ENCODE measurements at regions not wholly inside any gene's neighbourhood (a gene's known extent, or its start where the extent isn't known, plus 50 kb on each side); places are given as distances from the start of the nearest gene placed in this dataset.
"Not testable (repeated sequence)": the region's sequence is repeated elsewhere in the genome, so short reads cannot be mapped to it uniquely, and the experiment has no call there.

GRCh38 chrX:45619290-45619689, 418.6 kb upstream of the DIPK2B start:
- DNase-seq, result no peak
- Mint-ChIP-seq H3K9me3 (peaks cover 14% of the 10 kb centered on the region), H3K36me3 (ENCODE audit: low read depth) (no peaks in the 10 kb centered on the region), H3K27me3 (no peaks in the 10 kb centered on the region), H3K4me1 (peaks cover 6% of the 10 kb centered on the region), H3K27ac (no peak overlapping the region), H3K4me3 (no peak overlapping the region)
- ChIA-PET CTCF (interaction anchor here (0.5 kb wide), 1 partner anchor 92 kb away, joined by 4 read pairs; no protein-coding TSS in a partner anchor), POLR2A (no interaction called here)

GRCh38 chrX:45615591-45615990, 414.9 kb upstream of the DIPK2B start:
- H3K27me3 Mint-ChIP-seq; POLR2A ChIA-PET; H3K27ac Mint-ChIP-seq; DNase-seq; H3K4me3 Mint-ChIP-seq; H3K4me1 Mint-ChIP-seq; CTCF ChIA-PET; H3K36me3 Mint-ChIP-seq (ENCODE audit: low read depth): not testable (repeated sequence)
- H3K9me3 Mint-ChIP-seq, result peaks cover 18% of the 10 kb centered on the region

GRCh38 chrX:45614853-45615252, 414.2 kb upstream of the DIPK2B start:
- Mint-ChIP-seq H3K27ac (no peak overlapping the region), H3K27me3 (no peaks in the 10 kb centered on the region), H3K4me1 (no peaks in the 10 kb centered on the region), H3K36me3 (ENCODE audit: low read depth) (no peaks in the 10 kb centered on the region), H3K4me3 (no peak overlapping the region), H3K9me3 (peaks cover 16% of the 10 kb centered on the region)
- POLR2A ChIA-PET, result no interaction called here
- CTCF ChIA-PET, result no interaction called here
- DNase-seq, result no peak

- CTCF ChIA-PET, result no interaction called here
- H3K27me3 Mint-ChIP-seq, result no peaks in the 10 kb centered on the region
- H3K36me3 Mint-ChIP-seq (ENCODE audit: low read depth), result no peaks in the 10 kb centered on the region
- H3K9me3 Mint-ChIP-seq, result peaks cover 7% of the 10 kb centered on the region
- DNase-seq, result no peak
- H3K27ac Mint-ChIP-seq, result no peak overlapping the region
- no peaks in the 10 kb centered on the region for H3K4me1 Mint-ChIP-seq
- POLR2A ChIA-PET, result no interaction called here
- H3K4me3 Mint-ChIP-seq, result no peak overlapping the region
Measured at GRCh38 chrX:45602151-45602550, 401.5 kb upstream of the DIPK2B start.

- Mint-ChIP-seq H3K9me3 (peaks cover 4% of the 10 kb centered on the region), H3K4me1 (no peaks in the 10 kb centered on the region), H3K36me3 (ENCODE audit: low read depth) (no peaks in the 10 kb centered on the region), H3K27ac (no peak overlapping the region), H3K4me3 (no peak overlapping the region), H3K27me3 (no peaks in the 10 kb centered on the region)
- ChIA-PET POLR2A (no interaction called here), CTCF (no interaction called here)
- no peak for DNase-seq
Measured at GRCh38 chrX:45601052-45601451, 400.4 kb upstream of the DIPK2B start.

- peaks cover 2% of the 10 kb centered on the region for H3K9me3 Mint-ChIP-seq
- no peaks in the 10 kb centered on the region for H3K36me3 Mint-ChIP-seq (ENCODE audit: low read depth)
- DNase-seq, result no peak
- H3K4me1 Mint-ChIP-seq, result no peaks in the 10 kb centered on the region
- ChIA-PET POLR2A (no interaction called here), CTCF (no interaction called here)
- no peak overlapping the region for H3K27ac Mint-ChIP-seq
- no peak overlapping the region for H3K4me3 Mint-ChIP-seq
- H3K27me3 Mint-ChIP-seq, result no peaks in the 10 kb centered on the region
Measured at GRCh38 chrX:45598861-45599260, 398.2 kb upstream of the DIPK2B start.

- H3K27ac Mint-ChIP-seq, result no peak overlapping the region
- no peak for DNase-seq
- CTCF ChIA-PET, result no interaction called here
- no peak overlapping the region for H3K4me3 Mint-ChIP-seq
- POLR2A ChIA-PET, result no interaction called here
- H3K27me3 Mint-ChIP-seq, result no peaks in the 10 kb centered on the region
- H3K36me3 Mint-ChIP-seq (ENCODE audit: low read depth), result no peaks in the 10 kb centered on the region
- H3K4me1 Mint-ChIP-seq, result no peaks in the 10 kb centered on the region
- H3K9me3 Mint-ChIP-seq, result peaks cover 2% of the 10 kb centered on the region
Measured at GRCh38 chrX:45596188-45596808, 395.6 kb upstream of the DIPK2B start.

- no peaks in the 10 kb centered on the region for H3K27me3 Mint-ChIP-seq
- ChIA-PET POLR2A (no interaction called here), CTCF (interaction anchor here (0.6 kb wide), 1 partner anchor 577 kb away, joined by 4 read pairs; no protein-coding TSS in a partner anchor)
- H3K9me3 Mint-ChIP-seq, result no peaks in the 10 kb centered on the region
- no peak for DNase-seq
- H3K27ac Mint-ChIP-seq, result no peak overlapping the region
- H3K36me3 Mint-ChIP-seq (ENCODE audit: low read depth), result no peaks in the 10 kb centered on the region
- H3K4me1 Mint-ChIP-seq, result no peaks in the 10 kb centered on the region
- H3K4me3 Mint-ChIP-seq, result no peak overlapping the region
Measured at GRCh38 chrX:45592101-45592500, 391.4 kb upstream of the DIPK2B start.

- ChIA-PET CTCF (no interaction called here), POLR2A (no interaction called here)
- Mint-ChIP-seq H3K4me3 (no peak overlapping the region), H3K4me1 (no peaks in the 10 kb centered on the region), H3K9me3 (no peaks in the 10 kb centered on the region), H3K27ac (no peak overlapping the region), H3K36me3 (ENCODE audit: low read depth) (no peaks in the 10 kb centered on the region), H3K27me3 (no peaks in the 10 kb centered on the region)
- DNase-seq, result no peak
Measured at GRCh38 chrX:45591650-45592049, 391.0 kb upstream of the DIPK2B start.

- no peaks in the 10 kb centered on the region for H3K36me3 Mint-ChIP-seq (ENCODE audit: low read depth)
- ChIA-PET POLR2A (no interaction called here), CTCF (no interaction called here)
- H3K4me3 Mint-ChIP-seq, result no peak overlapping the region
- no peak overlapping the region for H3K27ac Mint-ChIP-seq
- no peaks in the 10 kb centered on the region for H3K4me1 Mint-ChIP-seq
- H3K27me3 Mint-ChIP-seq, result no peaks in the 10 kb centered on the region
- peaks cover 12% of the 10 kb centered on the region for H3K9me3 Mint-ChIP-seq
- DNase-seq, result no peak
Measured at GRCh38 chrX:45584717-45585116, 384.0 kb upstream of the DIPK2B start.

- no peak overlapping the region for H3K4me3 Mint-ChIP-seq
- H3K4me1 Mint-ChIP-seq, result no peaks in the 10 kb centered on the region
- no peak for DNase-seq
- no peaks in the 10 kb centered on the region for H3K27me3 Mint-ChIP-seq
- H3K27ac Mint-ChIP-seq, result no peak overlapping the region
- H3K36me3 Mint-ChIP-seq (ENCODE audit: low read depth), result no peaks in the 10 kb centered on the region
- POLR2A ChIA-PET, result no interaction called here
- CTCF ChIA-PET, result no interaction called here
- H3K9me3 Mint-ChIP-seq, result peaks cover 24% of the 10 kb centered on the region
Measured at GRCh38 chrX:45577361-45577760, 376.7 kb upstream of the DIPK2B start.

GRCh38 chrX:45571453-45571852, 370.8 kb upstream of the DIPK2B start:
- Mint-ChIP-seq H3K36me3 (ENCODE audit: low read depth) (no peaks in the 10 kb centered on the region), H3K4me1 (no peaks in the 10 kb centered on the region), H3K27ac (no peak overlapping the region), H3K27me3 (no peaks in the 10 kb centered on the region), H3K9me3 (peaks cover 3% of the 10 kb centered on the region), H3K4me3 (no peak overlapping the region)
- POLR2A ChIA-PET, result no interaction called here
- no peak for DNase-seq
- CTCF ChIA-PET, result no interaction called here

- Mint-ChIP-seq H3K4me1 (no peaks in the 10 kb centered on the region), H3K27ac (no peak overlapping the region), H3K36me3 (ENCODE audit: low read depth) (no peaks in the 10 kb centered on the region), H3K27me3 (no peaks in the 10 kb centered on the region), H3K4me3 (no peak overlapping the region), H3K9me3 (no peaks in the 10 kb centered on the region)
- no peak for DNase-seq
- ChIA-PET CTCF (no interaction called here), POLR2A (no interaction called here)
Measured at GRCh38 chrX:45566456-45566855, 365.8 kb upstream of the DIPK2B start.

- peaks cover 5% of the 10 kb centered on the region for H3K9me3 Mint-ChIP-seq
- no peak overlapping the region for H3K27ac Mint-ChIP-seq
- H3K36me3 Mint-ChIP-seq (ENCODE audit: low read depth), result no peaks in the 10 kb centered on the region
- no peaks in the 10 kb centered on the region for H3K4me1 Mint-ChIP-seq
- ChIA-PET CTCF (no interaction called here), POLR2A (no interaction called here)
- H3K4me3 Mint-ChIP-seq, result no peak overlapping the region
- no peaks in the 10 kb centered on the region for H3K27me3 Mint-ChIP-seq
- DNase-seq, result no peak
Measured at GRCh38 chrX:45557387-45557786, 356.7 kb upstream of the DIPK2B start.
